ENCODE measurements at regions not wholly inside any gene's neighbourhood (a gene's known extent, or its start where the extent isn't known, plus 50 kb on each side); places are given as distances from the start of the nearest gene placed in this dataset.

GRCh38 chr3:159791336-159791735 lies 197.3 kb upstream of the IL12A start:
- no peak for TF ChIP-seq FOSL1 (IDR thresholded peaks at IDR 0.05; ENCODE audit: low read depth)
- no peak for TF ChIP-seq ZNF274 (IDR thresholded peaks at IDR 0.05; ENCODE audit: low read depth, low read length)
- TF ChIP-seq REST (IDR thresholded peaks at IDR 0.05; ENCODE audit: low read depth), result no peak
- no peak for TF ChIP-seq ELF1 (IDR thresholded peaks at IDR 0.05; ENCODE audit: borderline replicate concordance, low read depth)
- TF ChIP-seq SP1 (IDR thresholded peaks at IDR 0.05; ENCODE audit: low read depth), result no peak
- TF ChIP-seq CTCF (IDR thresholded peaks at IDR 0.05 in 2 of 3, conservative IDR thresholded peaks at IDR 0.05 in 1 of 3; ENCODE audit: borderline replicate concordance in 1 of 3, insufficient read depth in 1 of 3, low read depth in 2 of 3, low read length in 2 of 3), result no peak
- no peak for TF ChIP-seq ZFX (IDR thresholded peaks at IDR 0.05)
- no peaks in the 10 kb centered on the region for H3K36me3 ChIP-seq (ENCODE audit: control insufficient read depth in 1 of 2, insufficient read depth in 2 of 2, low read length in 2 of 2)
- peaks cover 23 to 25% of the 10 kb centered on the region in 2 experiments for H3K4me1 ChIP-seq (ENCODE audit: control insufficient read depth in 1 of 2, insufficient read depth in 2 of 2, low read length in 2 of 2)
- intact Hi-C loops (cut with micrococcal nuclease), result no loop called here
- no TSS peak for BruUV-seq (replicated peaks)
- no peak overlapping the region for H3K4me3 ChIP-seq (replicated peaks in 1 of 2; ENCODE audit: low read depth in 1 of 2, low read length in 2 of 2)
- ChIA-PET RAD21 (ENCODE audit: low non-redundant PET in 1 of 2, low total read pairs in 2 of 2, uncharacterized antibody in 2 of 2, unreplicated experiment in 2 of 2) (no interaction called here), CTCF (no interaction called here), POLR2A (no interaction called here)
- H3K27me3 ChIP-seq (ENCODE audit: insufficient read depth, low read length), result no peaks in the 10 kb centered on the region
- H3K27ac ChIP-seq (ENCODE audit: low read depth, low read length), result no peak overlapping the region
- H3K4me2 ChIP-seq (ENCODE audit: low read length), result no peak overlapping the region
- peaks cover 9% of the 10 kb centered on the region; the same call in 1 of the 2 replicates for H3K79me2 ChIP-seq (ENCODE audit: insufficient read depth, low read length)
- no peak overlapping the region for H2AFZ ChIP-seq (ENCODE audit: low read depth, low read length, poor library complexity, severe bottlenecking)
- H3K9me3 ChIP-seq (ENCODE audit: control insufficient read depth in 1 of 2, insufficient read depth in 1 of 2, low read depth in 1 of 2, low read length in 2 of 2), result no peaks in the 10 kb centered on the region
- no peaks in the 10 kb centered on the region for H3K9me2 ChIP-seq (ENCODE audit: insufficient read depth)
- DNase-seq (ENCODE audit: low read depth, low spot score), result no peak
- H4K20me1 ChIP-seq (ENCODE audit: insufficient read depth), result no peaks in the 10 kb centered on the region
- ATAC-seq, result no peak
- no peak overlapping the region for H3K9ac ChIP-seq (ENCODE audit: low read length)

Measured in HCT116 (cell line).